ENCODE measurements at regions not wholly inside any gene's neighbourhood (a gene's known extent, or its start where the extent isn't known, plus 50 kb on each side); places are given as distances from the start of the nearest gene placed in this dataset.

DNA sequence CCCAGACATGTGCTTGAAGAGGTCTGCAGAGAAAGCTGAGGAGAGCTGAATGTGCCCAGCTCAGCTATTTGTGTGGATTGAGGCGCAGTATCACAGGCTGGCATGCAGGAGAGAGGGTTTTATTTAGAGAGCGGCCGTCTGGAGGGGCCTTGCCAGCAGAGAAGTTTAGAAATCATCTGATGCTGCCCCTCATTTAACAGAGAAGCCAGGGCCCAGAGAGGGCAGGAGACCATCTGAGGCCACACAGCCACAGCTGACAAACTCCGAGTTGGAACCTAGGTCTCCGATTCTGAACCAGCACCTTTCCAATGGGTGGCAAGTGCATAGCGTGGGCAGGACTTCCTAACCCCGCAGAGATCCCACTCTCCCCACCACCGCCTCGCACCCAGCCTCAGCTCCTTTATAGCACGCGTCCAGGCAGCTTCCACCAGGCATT lies 101.0 kb downstream of the LSM3 start:
- Histone ChIP-seq H3K9ac (ENCODE audit: insufficient read length, low read depth) (no peak overlapping the region), H3K9me3 (ENCODE audit: insufficient read depth, low read length) (peaks cover 10% of the 10 kb centered on the region; the same call in 1 of the 2 replicates), H3K27me3 (ENCODE audit: insufficient read depth, insufficient read length) (no peaks in the 10 kb centered on the region), H3K36me3 (ENCODE audit: insufficient read depth, insufficient read length, low read length) (no peaks in the 10 kb centered on the region), H3K4me3 (ENCODE audit: insufficient read length, low read depth) (no peak overlapping the region), H3K4me1 (ENCODE audit: insufficient read depth, insufficient read length) (peaks cover 42% of the 10 kb centered on the region)
- TF ChIP-seq SUZ12 (IDR thresholded peaks at IDR 0.05; ENCODE audit: extremely low read depth, insufficient read depth, insufficient read length): no peak
- no peak for DNase-seq (ENCODE audit: low read depth, low spot score)

DNA sequence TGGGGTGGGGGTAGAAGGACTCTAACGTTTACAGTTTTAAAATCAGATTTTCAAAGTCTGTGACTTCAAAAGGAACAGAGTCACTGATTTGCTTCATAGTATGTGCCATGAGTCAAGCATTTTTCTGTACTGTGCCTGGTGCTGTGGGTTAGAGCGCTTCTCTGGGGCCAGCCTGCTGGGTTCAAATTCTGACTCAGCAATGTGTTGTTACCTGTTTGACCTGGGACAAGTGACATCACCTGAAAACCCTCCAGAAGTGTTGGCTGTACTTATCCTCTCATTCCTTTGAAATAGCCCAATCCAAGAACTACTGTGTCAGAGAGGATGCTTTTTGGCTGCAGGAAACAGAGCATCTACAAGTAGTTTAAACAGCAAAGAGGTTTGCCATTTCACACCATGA lies 101.7 kb downstream of the LSM3 start:
- Histone ChIP-seq H3K27me3 (ENCODE audit: insufficient read depth, insufficient read length) (no peaks in the 10 kb centered on the region), H3K36me3 (ENCODE audit: insufficient read depth, insufficient read length, low read length) (no peaks in the 10 kb centered on the region), H3K9ac (ENCODE audit: insufficient read length, low read depth) (no peak overlapping the region), H3K9me3 (ENCODE audit: insufficient read depth, low read length) (peaks cover 10% of the 10 kb centered on the region; the same call in 1 of the 2 replicates), H3K4me1 (ENCODE audit: insufficient read depth, insufficient read length) (peaks cover 41% of the 10 kb centered on the region), H3K4me3 (ENCODE audit: insufficient read length, low read depth) (no peak overlapping the region)
- TF ChIP-seq YY1 (IDR thresholded peaks at IDR 0.05; ENCODE audit: insufficient read depth, insufficient read length) (no peak), ZNF274 (IDR thresholded peaks at IDR 0.05; ENCODE audit: low read depth, low read length) (no peak), SUZ12 (IDR thresholded peaks at IDR 0.05; ENCODE audit: extremely low read depth, insufficient read depth, insufficient read length) (no peak)
- no peak for DNase-seq (ENCODE audit: low read depth, low spot score)

DNA sequence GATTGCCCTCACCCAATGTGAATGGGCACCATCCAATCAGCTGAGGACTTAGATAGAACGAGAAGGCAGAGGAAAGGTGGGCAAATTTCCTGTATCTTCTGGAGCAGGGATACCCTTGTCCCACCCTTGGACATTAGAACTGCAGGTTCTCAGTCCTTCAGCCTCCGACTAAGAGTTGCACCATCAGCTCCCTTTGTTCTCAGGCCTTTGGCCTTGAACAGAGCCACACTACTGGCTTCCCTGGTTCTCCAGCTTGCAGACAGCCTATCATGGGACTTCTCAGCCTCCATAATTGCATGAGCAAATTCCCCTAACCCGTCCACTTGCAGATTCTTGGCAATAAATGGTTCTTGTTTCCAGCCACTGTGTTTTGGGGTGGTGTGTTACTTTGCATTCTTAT lies 102.4 kb downstream of the LSM3 start:
- Histone ChIP-seq H3K4me3 (ENCODE audit: insufficient read length, low read depth) (no peak overlapping the region), H3K4me1 (ENCODE audit: insufficient read depth, insufficient read length) (peaks cover 46% of the 10 kb centered on the region), H3K36me3 (ENCODE audit: insufficient read depth, insufficient read length, low read length) (no peaks in the 10 kb centered on the region), H3K27me3 (ENCODE audit: insufficient read depth, insufficient read length) (no peaks in the 10 kb centered on the region), H3K9me3 (ENCODE audit: insufficient read depth, low read length) (peaks cover 10% of the 10 kb centered on the region; the same call in 1 of the 2 replicates), H3K9ac (ENCODE audit: insufficient read length, low read depth) (no peak overlapping the region)
- TF ChIP-seq YY1 (IDR thresholded peaks at IDR 0.05; ENCODE audit: insufficient read depth, insufficient read length) (no peak), ZNF274 (IDR thresholded peaks at IDR 0.05; ENCODE audit: low read depth, low read length) (no peak), SUZ12 (IDR thresholded peaks at IDR 0.05; ENCODE audit: extremely low read depth, insufficient read depth, insufficient read length) (no peak)
- no peak for DNase-seq (ENCODE audit: low read depth, low spot score)

DNA sequence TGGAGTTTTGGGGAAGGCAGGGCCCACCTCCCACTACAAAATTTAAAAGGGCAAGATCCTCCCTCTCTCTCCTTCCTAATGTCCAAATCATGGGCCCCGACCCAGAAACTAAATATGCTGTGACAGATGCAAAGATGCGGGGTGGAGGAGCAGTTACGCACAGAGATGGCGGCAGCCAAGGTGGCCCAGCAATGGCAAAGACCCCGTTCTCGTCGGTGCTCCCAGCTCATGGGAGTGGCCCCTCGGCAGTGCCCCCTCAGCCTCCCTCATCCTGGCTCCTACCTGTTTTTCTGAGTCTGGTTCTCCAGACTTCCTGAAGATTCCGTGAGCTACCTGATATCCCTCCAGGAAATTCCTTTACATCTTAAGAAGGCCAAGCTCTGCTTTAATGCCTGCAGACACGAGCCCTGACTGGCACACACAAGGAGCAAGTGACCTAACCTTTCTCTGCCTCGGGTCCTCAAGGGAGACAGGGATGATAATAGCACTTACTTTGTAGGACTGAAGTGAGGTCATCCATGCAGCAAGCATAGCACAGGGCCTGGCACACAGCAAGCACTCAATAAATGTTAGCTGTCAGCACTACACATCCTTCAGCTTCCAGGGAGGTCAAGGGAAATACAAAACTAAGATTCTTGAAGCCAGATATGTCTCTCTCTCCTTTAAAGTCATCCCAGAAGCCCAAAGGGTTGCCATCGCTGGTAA lies 103.5 kb downstream of the LSM3 start:
- DNase-seq (ENCODE audit: low read depth, low spot score): no peak
- Histone ChIP-seq H3K9me3 (ENCODE audit: insufficient read depth, low read length) (peaks cover 10% of the 10 kb centered on the region; the same call in 1 of the 2 replicates), H3K9ac (ENCODE audit: insufficient read length, low read depth) (no peak overlapping the region), H3K4me1 (ENCODE audit: insufficient read depth, insufficient read length) (peaks cover 42% of the 10 kb centered on the region), H3K4me3 (ENCODE audit: insufficient read length, low read depth) (no peak overlapping the region), H3K27me3 (ENCODE audit: insufficient read depth, insufficient read length) (no peaks in the 10 kb centered on the region), H3K36me3 (ENCODE audit: insufficient read depth, insufficient read length, low read length) (no peaks in the 10 kb centered on the region)
- TF ChIP-seq YY1 (IDR thresholded peaks at IDR 0.05; ENCODE audit: insufficient read depth, insufficient read length): no peak
- no peak for TF ChIP-seq SUZ12 (IDR thresholded peaks at IDR 0.05; ENCODE audit: extremely low read depth, insufficient read depth, insufficient read length)

DNA sequence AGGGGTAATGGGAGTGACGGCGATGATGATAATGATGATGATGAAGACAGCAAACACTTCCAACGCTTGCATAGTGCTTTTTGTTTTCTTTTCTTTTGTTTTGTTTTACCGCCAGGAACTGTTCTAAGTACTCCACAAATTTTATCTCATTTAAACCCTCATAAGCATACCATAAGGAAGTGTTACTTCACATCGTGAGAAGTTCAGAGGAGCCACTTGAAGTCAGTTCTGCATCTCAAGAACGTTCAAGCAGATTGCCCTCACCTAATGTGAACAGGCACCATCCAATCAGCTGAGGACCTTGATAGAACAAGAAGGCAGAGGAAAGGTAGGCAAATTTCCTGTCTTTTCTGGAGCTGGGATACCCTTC lies 104.1 kb downstream of the LSM3 start:
- H3K9me3 ChIP-seq (ENCODE audit: insufficient read depth, low read length): peaks cover 10% of the 10 kb centered on the region; the same call in 1 of the 2 replicates
- no peaks in the 10 kb centered on the region for H3K27me3 ChIP-seq (ENCODE audit: insufficient read depth, insufficient read length)
- H3K9ac ChIP-seq (ENCODE audit: insufficient read length, low read depth): no peak overlapping the region
- no peak overlapping the region for H3K4me3 ChIP-seq (ENCODE audit: insufficient read length, low read depth)
- H3K36me3 ChIP-seq (ENCODE audit: insufficient read depth, insufficient read length, low read length): no peaks in the 10 kb centered on the region
- peaks cover 40% of the 10 kb centered on the region for H3K4me1 ChIP-seq (ENCODE audit: insufficient read depth, insufficient read length)
- TF ChIP-seq ZNF274 (IDR thresholded peaks at IDR 0.05; ENCODE audit: low read depth, low read length): no peak
- no peak for TF ChIP-seq YY1 (IDR thresholded peaks at IDR 0.05; ENCODE audit: insufficient read depth, insufficient read length)
- TF ChIP-seq SUZ12 (IDR thresholded peaks at IDR 0.05; ENCODE audit: extremely low read depth, insufficient read depth, insufficient read length): no peak
- DNase-seq (ENCODE audit: low read depth, low spot score): no peak

DNA sequence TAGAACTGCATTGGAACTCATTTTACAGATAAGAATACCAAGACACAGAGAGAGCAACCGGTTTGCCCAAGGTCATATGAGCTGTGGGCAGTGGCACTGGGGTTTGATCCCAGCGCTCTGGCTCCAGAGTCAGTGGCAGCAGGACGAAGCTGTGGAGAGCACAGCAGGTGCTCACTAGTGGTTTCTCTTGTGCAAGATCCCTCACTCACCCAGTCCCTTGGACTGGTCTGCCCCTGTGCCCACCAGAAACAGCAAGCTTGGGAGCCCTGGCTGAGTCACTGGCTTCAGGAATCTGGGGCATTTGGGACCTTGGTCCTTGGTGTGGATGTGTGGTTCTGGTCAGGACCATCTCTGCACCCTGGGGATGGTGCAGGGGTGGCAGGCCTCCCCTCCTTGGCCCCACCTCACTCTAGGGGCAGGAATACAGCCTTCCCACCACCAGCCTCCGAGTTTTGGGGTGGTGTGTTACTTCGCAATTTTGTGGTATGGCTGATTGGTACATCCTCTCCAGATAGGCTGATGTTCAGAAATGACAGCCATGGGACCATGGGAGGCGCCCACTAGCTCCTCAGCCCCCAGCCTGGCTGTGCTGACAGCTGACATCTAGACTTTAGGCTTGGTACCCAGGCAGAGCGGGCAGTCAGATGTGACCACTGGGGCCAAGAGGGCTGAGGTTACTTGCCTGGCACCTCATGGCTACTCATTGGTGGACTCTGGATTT lies 104.6 kb downstream of the LSM3 start:
- no peak overlapping the region for H3K4me3 ChIP-seq (ENCODE audit: insufficient read length, low read depth)
- no peaks in the 10 kb centered on the region for H3K36me3 ChIP-seq (ENCODE audit: insufficient read depth, insufficient read length, low read length)
- H3K9ac ChIP-seq (ENCODE audit: insufficient read length, low read depth): no peak overlapping the region
- H3K9me3 ChIP-seq (ENCODE audit: insufficient read depth, low read length): peaks cover 10% of the 10 kb centered on the region; the same call in 1 of the 2 replicates
- no peak for DNase-seq (ENCODE audit: low read depth, low spot score)
- H3K27me3 ChIP-seq (ENCODE audit: insufficient read depth, insufficient read length): no peaks in the 10 kb centered on the region
- peaks cover 39% of the 10 kb centered on the region for H3K4me1 ChIP-seq (ENCODE audit: insufficient read depth, insufficient read length)
- TF ChIP-seq ZNF274 (IDR thresholded peaks at IDR 0.05; ENCODE audit: low read depth, low read length) (no peak), SUZ12 (IDR thresholded peaks at IDR 0.05; ENCODE audit: extremely low read depth, insufficient read depth, insufficient read length) (no peak), YY1 (IDR thresholded peaks at IDR 0.05; ENCODE audit: insufficient read depth, insufficient read length) (no peak)

DNA sequence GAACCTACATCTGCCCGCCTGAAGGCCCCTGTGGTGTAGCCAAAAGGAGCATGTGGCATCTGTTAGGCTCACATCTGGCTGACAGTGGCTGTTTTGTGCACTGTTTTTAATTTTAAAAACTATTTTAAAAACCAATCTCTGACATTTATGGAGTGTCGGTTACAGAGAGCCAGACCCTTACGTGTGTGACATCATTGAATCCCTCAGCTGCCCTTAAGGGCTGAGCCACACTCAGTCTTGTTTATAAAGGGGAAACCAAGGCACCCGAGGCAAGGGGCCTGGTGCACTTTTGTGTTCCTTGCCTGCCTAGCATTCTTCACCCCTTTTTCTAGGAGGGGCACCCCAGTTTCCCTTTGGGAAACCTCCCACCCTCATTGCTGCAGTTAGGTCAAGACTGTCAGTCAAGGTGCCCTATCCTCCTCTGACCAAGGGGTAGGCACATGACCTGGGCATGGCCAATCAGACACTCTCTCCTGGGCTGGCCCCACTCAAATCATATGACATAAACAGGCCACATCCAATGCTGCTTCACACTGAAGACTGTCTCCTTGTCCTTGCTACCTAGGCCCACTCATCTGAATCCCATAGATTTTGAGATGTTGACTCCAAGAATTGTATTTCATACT lies 105.3 kb downstream of the LSM3 start:
- H3K4me1 ChIP-seq (ENCODE audit: insufficient read depth, insufficient read length): peaks cover 33% of the 10 kb centered on the region
- DNase-seq (ENCODE audit: low read depth, low spot score): no peak
- H3K9ac ChIP-seq (ENCODE audit: insufficient read length, low read depth): no peak overlapping the region
- H3K36me3 ChIP-seq (ENCODE audit: insufficient read depth, insufficient read length, low read length): no peaks in the 10 kb centered on the region
- no peaks in the 10 kb centered on the region for H3K27me3 ChIP-seq (ENCODE audit: insufficient read depth, insufficient read length)
- H3K9me3 ChIP-seq (ENCODE audit: insufficient read depth, low read length): peaks cover 10% of the 10 kb centered on the region; the same call in 1 of the 2 replicates
- TF ChIP-seq YY1 (IDR thresholded peaks at IDR 0.05; ENCODE audit: insufficient read depth, insufficient read length) (no peak), SUZ12 (IDR thresholded peaks at IDR 0.05; ENCODE audit: extremely low read depth, insufficient read depth, insufficient read length) (no peak), ZNF274 (IDR thresholded peaks at IDR 0.05; ENCODE audit: low read depth, low read length) (no peak)
- H3K4me3 ChIP-seq (ENCODE audit: insufficient read length, low read depth): no peak overlapping the region
